ENCODE measurements at regions not wholly inside any gene's neighbourhood (a gene's known extent, or its start where the extent isn't known, plus 50 kb on each side); places are given as distances from the start of the nearest gene placed in this dataset.

DNA sequence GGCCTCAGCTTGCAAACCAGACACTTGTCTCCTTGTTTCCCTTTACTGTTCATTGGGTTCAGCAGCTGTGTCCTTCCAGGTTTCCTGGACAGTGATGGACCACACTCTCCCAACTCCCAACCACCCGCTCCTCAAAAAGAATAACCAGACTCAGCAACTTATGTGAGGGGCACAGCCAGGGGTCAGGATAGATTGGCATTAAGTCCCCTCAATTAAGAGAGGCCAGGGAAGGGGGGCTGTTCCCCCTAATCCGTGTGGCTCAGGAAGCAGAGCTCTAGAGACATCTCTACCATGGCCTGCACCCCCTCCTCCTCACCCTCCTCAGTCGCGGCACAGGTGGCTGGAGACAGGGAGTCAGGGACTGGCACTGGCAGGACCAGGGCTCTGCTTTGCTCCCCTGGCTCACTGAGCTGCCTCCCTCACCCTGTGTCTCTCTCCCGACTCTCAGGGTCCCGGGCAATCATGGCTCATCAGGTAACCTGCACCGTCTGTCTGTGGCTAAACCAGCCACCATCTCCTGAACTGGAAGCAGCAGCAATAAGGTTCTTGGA lies 111.7 kb downstream of the ZNF280B start:
- DNase-seq (ENCODE audit: low read depth), result no peak

DNA sequence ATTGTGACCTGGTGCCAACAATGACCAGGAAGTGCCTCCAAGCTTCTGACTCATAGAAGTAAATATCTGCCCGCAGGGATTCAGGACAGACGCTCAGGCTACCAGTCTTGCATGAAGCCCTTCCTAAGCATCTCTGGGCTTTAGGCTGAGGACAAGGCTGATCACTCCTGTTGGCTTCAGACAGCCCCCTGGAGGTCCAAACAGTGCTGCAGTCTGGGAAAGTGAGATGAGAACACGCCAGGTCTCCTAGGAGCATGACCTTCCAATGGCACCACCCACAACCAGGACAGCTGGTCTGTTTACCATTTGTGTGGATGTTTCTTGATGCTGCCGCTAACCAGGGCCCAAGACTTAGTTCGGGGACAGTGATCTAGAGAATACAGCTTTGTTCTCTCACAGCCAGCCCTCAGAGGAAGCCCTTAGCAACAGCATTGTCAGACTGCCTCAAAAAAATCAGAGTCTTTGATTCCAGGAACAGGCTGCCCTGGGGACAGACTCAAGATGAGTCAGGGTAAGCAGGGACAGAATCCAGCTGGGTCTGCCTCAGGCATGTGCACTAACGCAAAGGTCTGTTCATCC lies 111.2 kb downstream of the ZNF280B start:
- DNase-seq (ENCODE audit: low read depth), result no peak

DNA sequence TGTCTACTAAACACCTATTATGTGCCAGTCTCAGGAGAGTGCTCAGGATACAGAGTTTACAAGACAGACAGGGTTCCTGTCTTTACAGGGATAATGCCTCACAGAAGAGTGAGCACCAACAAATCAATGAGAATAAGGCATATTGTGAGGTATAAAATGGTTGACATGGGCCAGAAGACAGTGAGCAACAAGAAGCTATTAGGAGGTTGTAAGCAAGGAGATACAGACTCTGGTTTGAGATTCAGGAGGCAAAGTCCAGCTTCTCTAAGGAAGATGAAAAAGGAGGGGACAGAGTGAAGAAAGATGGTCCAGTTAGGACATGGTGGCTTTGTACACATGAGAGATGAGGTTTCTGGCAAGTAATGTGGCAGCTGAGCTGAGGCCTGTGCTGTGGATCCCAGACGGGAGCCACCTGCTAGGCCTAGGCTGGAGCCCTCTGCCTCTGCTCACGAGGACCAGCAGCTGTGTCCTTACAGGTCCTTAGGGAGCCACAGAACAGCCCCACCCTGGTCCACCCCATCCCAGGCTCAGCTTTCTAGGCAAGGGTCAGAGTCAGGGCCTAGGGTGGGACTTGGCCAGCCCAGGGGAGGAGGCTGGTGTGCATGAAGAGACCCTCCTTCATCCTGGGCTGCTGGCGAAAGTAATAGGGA lies 110.5 kb downstream of the ZNF280B start:
- no peak for DNase-seq (ENCODE audit: low read depth)

DNA sequence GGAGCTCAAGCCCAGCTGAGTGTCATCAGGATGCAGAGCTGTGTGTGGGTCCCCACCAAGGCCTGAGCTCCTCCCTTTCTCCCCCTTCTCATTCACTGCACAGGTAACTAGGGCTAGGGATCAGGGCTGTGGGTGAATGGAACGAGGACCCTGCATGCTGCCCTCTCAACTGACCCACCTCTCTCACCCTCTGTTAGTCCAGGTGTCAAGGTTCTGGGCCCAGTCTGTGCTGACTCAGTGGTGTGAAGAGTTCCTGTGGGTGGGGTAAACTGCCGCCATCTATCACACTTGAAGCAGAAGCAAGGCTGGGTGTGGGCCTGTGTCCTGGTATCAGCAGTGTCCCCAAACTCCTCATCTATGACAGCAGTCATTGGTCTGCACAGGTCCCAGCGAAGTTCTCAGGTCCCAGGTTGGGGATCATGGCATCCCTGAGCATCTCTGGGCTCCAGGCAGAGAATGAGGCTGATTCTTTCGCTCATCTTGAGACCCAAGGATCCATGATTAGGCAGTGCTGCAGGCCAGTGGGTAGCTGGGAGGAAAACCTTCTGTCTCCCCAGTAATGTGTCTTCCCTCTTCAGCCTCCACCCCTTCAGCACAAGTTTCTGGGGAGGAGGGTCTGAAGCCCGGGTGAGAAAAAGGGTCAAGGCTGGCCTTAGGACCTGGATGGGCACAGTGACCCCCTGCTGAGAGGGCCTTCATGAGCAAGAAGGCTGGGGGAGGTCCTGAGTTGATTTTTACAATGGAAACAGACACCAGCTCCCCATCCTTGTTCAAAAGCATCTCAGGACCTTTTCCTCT lies 109.8 kb downstream of the ZNF280B start:
- DNase-seq (ENCODE audit: low read depth), result no peak

DNA sequence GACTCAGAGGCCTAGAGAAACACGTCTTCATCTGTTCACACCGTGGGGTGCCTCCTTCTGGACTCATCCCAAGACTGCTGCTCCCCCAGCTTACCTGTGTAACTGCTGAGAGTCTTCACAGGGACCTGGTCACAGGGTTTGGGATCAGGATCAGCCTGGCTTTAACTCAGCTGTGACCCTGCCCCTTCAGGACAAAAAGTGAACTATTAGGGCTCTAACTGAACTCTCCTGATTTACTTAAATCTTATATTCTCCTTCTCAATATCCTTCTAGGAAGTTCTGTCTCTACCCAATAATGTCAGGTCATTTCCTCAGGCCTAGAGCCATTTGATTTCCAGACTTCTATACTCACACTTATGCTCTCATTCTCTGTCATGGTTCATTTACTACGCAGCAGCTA lies 108.4 kb downstream of the ZNF280B start:
- DNase-seq (ENCODE audit: low read depth), result no peak

DNA sequence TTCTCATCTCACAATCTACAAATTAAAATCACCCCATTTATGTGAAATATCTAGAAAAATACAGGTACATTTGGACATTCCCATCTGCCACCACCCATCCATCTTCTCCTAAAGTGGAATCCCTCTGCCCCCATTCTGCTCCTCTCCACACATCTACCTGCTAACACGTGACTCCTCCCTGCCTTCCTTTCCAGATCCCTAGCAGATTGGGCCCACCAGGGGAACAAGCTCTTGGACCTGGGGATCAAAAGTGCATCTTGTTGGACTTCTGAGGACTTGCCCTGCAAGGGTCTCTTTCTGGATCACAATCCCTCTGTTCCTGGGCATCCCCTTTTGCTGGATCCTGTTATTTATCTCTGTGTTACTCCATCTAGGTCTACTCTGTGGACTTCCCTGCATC lies 107.6 kb downstream of the ZNF280B start:
- no peak for DNase-seq (ENCODE audit: low read depth)

DNA sequence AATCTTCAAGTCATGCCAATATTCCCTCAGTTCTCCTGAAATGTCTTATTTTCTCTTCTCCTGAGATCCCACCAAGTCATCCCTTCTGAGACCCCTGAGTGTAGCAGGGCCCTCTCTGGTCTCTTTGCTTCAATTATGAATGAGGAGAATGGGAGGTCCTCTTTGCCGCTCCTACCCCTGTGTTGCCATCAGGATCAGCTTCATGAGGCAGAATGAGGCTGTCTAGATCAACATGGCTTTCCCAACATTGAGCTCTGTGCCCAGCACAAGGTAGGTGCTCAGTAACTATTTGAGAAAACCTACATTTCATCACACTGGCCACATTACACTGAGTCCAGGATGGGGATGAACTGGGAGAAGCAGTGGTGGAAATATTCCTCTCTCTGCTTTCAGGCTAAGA lies 107.2 kb downstream of the ZNF280B start:
- DNase-seq (ENCODE audit: low read depth), result no peak

DNA sequence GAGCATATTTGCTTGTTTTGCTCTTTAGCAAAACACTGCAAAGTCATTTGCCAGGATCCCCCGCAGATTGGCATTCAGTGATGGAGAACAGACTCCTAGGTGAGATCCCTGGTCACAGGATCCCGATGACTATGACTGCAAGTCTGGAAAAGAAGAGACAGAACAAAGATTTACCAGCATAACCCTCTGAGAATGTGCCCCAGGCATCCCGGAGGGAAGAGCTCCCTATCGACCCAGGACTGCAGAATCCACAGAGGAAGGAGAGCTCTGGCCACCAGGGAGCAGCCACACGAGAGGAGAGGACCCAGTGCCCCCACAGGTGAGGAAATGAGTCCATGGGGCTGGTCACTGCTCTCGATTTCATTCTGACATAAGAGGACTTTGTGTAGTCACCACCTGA lies 105.2 kb downstream of the ZNF280B start:
- no peak for DNase-seq (ENCODE audit: low read depth)

DNA sequence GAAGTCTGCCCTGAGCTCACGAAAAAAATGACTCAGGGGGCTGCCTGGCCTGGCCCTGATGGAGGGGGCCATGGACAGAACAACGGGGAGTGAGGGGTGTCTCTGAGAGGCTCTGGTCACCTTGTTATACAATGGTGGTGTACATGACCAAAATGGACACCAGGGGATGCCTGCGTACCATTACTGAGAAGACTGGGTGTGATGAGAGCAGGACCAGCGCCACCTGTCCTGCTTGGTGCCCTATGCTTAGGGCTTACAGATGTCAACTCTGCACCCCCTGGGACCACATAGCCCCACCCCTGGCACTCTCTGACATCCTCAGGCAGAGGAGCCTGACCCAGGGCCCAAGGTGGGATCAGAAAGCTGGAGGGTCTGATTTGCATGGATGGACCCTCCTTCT lies 104.8 kb downstream of the ZNF280B start:
- DNase-seq (ENCODE audit: low read depth), result no peak

DNA sequence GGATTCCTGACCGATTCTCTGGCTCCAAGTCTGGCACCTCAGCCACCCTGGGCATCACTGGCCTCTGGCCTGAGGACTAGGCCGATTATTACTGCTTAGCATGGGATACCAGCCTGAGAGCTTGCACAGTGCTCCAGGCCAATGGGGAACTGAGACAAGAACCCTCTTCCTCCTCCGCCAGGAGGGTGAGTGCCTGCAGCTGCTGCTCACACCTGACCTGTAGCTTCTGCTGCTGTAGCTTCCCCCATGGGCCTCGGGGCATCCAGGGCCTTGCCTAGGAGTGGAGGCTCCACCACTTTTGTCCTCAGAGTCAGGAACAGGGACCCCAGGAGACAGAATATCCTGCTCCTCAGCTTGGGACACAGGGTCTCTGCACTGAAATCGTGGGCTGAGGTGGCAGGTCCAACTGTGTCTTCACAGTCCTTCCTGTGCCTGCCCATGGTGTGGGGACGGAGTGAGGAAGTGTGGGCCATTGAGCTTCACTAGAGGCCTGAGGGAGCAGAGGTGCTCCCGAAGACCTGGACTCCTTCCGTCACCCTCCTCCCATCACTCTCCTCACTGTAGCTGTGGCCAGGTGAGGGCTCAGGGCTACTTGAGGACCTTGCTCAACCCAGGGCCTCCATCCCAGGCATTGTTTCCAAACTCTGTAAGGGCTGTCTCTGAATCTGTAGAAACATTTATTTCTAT lies 103.8 kb downstream of the ZNF280B start:
- DNase-seq (ENCODE audit: low read depth), result no peak

DNA sequence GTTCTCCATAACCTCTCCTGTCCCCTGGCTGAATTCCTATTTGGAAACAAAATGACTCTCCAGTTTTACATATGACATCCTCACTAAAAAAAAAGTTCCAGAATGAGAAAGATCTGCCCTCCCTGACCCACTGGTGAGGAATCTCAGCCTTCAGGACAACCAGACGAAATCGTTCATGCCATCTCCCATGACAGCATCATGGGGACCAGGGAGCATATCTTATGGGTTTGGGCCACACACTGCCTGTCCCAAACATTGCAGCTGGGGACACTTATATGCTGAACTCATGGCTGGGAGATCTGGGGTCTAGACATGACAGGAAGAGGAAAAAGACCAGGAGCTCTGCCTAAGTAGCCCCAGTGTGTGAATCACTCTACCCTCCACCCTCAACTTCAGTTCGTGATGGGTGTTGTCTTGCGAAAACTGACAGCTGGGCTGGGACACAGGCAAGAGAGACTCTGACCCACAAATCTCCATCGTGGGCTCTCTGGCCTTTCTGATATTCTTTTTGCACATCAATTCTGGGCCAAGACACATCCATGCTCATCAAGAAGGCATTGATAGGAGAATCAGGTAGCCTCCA lies 102.0 kb downstream of the ZNF280B start:
- no peak for DNase-seq (ENCODE audit: low read depth)

DNA sequence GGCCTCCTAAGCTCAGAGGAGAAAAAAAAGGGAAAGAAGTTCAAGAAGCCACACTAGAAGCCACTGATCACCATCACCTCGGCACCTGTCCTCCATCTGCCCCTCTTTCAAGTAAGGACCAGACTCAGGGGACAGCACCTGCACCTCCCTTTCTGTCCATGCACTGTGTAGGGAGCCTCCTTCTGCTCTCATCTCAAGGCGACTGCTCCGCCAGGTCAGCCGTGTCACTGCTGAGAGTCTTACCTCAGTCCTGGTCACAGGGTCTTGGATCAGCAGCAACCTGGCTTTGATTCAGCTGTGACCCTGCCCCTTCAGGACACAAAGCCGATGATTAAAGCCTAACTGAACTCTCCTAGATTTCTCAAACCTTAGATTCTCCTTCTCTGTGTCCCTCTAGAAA lies 101.5 kb downstream of the ZNF280B start:
- no peak for DNase-seq (ENCODE audit: low read depth)

DNA sequence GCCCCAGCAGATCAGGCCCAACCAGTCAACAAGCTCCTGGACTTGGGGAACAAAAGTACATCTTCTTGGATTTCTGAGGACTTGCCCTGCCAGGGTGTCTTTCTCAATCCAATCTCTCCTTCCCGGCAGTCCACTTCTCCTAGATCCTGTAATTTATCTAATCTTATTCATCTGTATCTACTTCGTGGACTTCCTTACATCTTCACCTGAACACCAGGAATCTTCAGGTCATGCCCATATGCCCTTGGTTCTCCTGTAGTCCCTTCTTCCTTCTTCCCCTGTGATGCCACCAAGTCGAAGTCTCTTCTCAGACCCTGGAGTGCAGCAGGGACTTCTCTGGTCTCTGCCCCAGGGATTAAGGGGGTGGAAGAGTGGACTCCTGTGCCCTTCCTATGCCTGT lies 100.3 kb downstream of the ZNF280B start:
- DNase-seq (ENCODE audit: low read depth), result no peak

DNA sequence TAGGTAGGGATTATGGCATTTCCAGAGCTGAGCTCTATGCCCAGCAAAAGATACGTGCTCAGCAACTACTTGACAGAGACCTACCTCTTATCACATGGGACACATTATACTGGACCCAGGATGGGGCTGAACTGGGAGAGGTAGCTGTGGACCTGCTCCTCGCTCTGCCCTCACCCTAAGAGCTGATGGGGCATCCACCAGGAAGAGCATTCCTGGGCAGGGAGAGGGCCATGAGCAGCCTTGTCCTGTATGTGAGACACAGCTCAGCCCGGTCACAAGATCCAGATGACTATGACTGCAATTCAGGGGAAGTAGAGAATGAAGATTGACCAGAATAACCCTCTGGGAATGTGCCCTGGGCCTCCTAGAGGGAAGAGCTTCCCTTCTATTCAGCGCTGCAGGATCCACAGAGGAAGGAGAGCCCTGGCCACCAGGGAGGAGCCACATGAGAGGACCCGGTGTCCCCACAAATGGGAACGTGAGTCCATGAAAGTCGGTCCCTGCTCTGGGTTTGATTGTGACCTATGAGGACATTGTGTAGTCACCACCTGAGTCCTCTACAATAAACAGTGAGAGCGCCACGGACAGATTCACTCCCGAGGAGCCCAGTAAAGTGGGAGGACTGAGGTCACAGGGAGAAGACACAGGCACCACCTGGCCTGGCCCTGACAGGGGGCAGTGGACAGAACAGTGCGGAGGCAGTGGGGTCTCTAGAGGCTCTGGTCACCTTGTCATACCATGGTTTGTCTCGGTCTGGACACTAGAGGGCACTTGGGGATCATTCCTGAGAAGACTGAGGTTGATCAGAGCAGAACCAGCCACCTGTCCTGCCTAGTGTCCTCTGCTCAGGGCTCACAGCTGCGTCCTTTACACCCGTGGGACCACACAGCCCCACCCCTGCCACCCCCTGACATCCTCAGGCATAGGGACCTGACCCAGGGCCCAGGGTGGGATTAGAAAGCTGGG lies 99.5 kb downstream of the ZNF280B start:
- DNase-seq (ENCODE audit: low read depth), result no peak

DNA sequence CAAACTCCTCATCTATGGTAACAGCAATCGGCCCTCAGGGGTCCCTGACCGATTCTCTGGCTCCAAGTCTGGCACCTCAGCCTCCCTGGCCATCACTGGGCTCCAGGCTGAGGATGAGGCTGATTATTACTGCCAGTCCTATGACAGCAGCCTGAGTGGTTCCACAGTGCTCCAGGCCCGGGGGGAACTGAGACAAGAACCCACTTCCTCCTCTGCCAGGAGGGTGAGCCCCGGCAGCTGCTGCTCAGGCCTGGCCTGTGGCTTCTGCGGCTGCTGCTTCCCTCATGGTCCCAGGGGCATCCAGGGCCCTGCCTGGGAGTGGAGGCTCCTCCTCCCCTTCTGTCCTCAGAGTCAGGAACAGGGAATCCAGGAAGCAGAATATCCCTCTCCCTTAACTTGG lies 98.4 kb downstream of the ZNF280B start:
- no peak for DNase-seq (ENCODE audit: low read depth)

DNA sequence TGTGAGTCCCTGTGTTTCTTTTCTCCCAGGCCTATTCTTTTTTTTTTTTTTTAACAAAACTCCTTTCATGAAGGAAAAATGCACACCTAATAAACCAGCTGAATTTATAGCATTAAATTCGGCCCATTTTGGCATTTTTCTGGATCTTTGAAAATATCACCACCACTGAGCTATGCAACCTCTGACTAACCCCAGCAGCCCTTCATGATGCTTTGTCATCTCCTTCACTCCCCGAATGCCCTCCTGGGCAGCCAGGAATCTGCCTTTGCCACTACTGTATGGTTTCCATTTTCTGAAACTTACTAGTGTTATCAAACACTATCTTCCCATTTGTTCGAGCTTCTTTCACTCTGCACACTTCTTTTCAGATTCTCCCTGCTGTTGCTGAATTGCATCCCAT lies 97.9 kb downstream of the ZNF280B start:
- no peak for DNase-seq (ENCODE audit: low read depth)

DNA sequence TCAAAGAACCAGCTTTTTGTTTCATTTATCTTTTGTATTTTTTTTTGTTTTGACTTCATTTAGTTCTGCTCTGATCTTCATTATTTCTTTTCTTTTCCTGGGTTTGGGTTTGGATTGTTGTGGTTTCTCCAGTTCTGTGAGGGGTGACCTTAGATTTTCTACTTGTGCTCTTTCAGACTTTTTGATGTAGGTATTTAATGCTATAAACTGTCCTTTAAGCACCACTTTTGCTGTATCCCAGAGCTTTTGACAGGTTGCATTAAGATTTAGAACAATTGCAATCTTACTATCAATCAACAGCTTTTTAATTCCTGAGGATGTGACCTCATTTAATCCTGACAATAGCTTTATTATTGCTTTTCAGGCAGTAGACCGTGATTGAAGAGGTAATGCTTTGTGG lies 94.3 kb downstream of the ZNF280B start:
- no peak for DNase-seq (ENCODE audit: low read depth)

DNA sequence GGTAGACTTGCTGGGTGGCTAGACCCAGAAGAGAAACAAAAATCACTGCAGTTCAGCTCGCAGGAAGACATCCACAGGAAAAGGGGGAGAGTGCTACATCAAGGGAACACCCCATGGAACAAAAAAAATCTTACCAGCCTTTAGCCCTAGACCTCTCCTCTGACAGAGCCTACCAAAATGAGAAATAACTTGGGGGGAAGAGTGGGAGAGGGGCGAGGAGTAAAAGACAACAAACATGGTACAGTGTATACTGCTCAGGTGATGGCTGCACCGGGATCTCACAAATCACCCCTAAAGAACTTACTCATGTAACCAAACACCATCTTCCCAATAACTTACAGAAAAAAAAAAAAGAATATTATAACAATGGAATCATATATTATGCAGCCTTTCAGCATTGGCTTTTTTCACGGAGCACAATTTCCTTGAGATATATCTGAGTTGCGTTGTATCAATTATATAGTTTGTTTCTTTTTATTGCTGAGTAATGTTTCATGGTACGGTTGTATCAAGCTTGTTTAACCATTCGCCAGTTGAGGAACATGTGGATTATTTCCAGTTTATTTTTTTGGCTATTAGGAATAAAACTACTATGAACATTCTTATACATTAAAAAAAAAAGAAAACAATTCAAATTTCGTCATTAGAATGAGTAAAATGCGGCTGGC lies 90.9 kb downstream of the ZNF280B start:
- no peak for DNase-seq (ENCODE audit: low read depth)

DNA sequence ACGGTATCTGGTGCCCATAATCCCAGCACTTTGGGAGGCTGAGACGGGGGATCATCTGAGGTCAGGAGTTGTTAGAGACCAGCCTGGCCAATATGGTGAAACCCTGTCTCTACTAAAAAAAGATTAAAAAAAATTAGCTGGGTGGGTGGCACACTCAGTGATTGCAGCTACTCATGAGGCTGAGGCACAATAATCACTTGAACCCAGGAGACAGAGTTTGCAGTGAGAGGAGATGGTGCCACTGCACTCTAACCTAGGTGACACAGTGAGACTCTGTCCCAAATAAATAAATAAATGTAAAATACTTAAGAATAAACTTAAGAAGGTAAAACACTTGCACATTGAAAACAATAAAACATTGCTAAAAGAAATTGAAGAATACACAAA lies 90.4 kb downstream of the ZNF280B start:
- no peak for DNase-seq (ENCODE audit: low read depth)

DNA sequence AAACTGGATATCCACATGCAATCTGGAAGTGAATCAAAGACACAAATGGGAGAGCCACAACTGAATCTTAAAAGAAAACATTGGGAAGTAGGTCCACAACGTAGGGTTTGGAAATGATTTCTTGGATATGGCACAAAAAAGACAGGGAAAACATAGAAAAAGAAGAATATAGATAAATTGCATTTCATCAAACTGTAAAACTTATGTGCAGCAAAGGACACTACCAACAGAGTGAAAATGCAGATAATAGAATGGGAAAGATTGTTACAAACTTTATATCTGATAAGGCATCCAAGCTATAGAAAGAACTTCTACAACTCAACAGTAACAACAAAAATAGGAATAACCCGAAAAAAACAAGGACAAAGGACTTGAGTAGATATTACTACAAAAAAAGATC lies 89.6 kb downstream of the ZNF280B start:
- no peak for DNase-seq (ENCODE audit: low read depth)

DNA sequence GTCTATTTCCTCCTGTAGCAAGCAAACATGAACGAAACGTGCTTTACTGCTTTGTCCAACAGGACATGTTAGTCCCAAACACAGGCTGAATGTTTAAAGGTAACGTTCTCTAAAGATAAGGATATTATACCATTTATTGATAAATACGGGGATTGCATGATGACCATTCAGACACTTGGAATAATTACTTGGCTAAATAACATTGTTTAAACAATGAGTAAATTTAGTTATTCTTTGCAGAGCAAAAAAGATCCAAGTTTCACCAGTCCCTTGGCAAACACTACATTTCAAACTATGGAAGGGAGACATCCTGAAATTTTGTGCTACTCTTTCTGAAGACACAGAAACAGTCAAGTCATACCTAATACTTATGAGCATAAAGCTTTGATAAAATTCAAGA lies 88.0 kb downstream of the ZNF280B start:
- no peak for DNase-seq (ENCODE audit: low read depth)
